ENCODE measurements at regions not wholly inside any gene's neighbourhood (a gene's known extent, or its start where the extent isn't known, plus 50 kb on each side); places are given as distances from the start of the nearest gene placed in this dataset.

GRCh38 chr3:189555558-189555881, 75.7 kb upstream of the TP63 start:
- no peak for DNase-seq (ENCODE audit: low spot score)

- no peak for DNase-seq (ENCODE audit: low spot score)
Measured at GRCh38 chr3:189557824-189558223, 73.4 kb upstream of the TP63 start.

GRCh38 chr3:189561256-189561655, 69.9 kb upstream of the TP63 start:
- no peak for DNase-seq (ENCODE audit: low spot score)

- DNase-seq (ENCODE audit: low spot score) = no peak
Measured at GRCh38 chr3:189563853-189564563, 67.2 kb upstream of the TP63 start.

DNA sequence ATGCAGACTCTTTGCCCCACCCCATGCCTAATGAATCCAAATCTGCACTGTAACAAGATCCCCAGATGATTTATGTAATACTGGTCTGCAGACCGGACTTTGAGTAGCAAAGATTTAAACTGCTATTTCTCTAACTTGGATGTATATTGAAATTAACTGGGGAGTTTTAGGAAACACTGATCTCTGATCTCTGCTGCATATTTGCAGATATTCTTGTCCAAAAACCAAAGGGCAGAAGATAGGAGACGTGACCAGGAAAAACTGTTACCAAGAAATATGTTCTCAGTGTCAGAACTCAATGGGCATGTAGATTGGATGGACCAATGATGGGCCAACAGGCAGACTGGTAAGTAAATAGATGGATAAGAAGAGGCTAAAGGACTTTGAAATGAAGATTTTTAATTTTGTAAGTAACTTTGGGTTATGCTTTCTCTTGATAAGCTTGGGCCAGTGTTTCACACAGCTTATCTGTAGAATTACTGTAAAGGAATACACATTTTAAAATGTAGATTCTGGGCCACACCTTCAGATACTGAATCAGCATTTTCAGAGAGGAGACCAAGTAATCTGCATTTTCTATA, 64.5 kb upstream of the TP63 start:
- no peak for DNase-seq (ENCODE audit: low spot score)

DNA sequence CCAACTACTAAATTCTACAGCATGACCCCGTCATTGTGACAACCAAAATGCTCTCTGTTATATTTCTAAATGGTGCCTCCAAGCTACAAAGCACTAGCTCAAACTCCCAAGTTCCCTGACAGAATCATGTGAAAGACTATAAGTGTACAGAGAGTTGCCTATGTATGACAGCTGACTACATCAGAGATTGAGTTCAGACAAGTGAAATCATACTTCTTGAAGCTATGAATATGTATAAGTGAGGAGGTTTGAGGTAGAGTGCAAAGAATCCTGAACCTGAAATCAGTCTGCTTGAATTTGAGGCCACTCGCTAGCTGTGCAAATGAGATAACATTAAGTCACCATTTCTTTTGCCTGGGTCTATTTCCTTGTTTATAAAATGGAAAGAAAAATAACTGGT, 63.9 kb upstream of the TP63 start:
- DNase-seq (ENCODE audit: low spot score) = no peak

DNA sequence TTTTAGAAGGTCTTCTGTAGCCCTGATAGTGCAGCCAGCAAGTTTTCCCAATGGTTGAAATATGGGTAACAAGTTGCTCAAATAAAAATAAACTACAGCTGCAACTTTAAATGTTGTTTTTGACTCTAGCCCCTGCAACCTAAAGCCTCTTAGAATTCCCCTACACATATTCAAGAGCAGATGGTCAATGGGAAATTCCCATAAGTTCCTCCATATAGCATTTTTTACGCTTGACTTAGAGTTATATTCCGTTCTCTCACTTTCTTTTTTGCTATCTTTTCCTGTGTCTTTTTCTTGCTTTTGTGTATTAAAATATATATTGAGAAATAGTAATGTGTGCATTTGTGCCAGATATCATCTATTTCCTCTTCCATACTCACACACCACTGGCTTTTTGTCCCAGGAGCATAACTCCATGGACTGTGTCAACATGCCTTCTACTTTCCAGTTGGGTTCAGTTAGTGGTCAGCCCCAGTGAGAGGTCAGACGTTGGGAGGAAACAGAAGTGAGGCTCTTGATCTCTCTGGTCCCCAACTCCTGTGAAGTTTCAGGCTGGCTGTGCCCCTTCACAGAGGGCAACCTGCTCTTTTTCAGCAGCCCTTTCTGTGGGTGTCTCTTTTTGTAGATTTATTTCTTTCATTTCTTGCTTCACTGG, 63.3 kb upstream of the TP63 start:
- no peak for DNase-seq (ENCODE audit: low spot score)

DNA sequence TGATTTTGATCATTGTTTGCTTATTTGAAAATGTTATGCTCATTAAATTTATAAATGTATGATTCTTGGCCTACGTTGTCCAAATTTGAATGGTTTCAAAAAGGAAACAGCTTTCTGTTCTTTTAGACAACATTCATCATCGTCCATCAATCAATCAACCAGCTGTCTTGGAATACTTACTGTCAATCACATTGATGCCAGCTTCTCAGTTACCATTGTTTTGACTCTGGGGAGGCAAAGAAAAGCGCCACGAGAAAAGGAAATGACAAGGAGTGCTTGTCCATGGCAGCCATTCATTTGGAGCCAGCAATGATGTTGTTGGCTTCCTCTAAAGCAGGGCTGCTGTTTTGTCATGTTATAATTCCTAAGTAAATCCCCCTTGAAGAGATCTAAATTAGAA, 62.2 kb upstream of the TP63 start:
- no peak for DNase-seq (ENCODE audit: low spot score)

DNA sequence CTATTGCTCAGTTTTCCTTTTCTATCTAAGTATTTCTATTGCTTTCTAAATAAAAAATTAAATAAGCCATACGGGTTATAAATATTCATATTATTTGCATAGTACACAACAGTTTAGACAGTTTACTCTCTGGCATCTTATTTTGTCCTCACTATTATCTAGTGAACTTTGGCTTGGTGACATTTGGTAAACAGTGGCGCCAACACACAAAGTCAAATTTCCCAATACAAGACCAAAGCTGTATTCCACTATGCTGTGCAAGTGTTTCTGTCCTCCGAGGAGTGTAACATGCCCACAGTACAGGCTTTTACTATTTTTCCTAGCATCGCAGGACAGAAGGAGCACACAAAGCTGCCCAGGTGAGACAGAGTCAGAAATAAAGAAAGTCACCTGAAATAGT, 61.7 kb upstream of the TP63 start:
- no peak for DNase-seq (ENCODE audit: low spot score)

GRCh38 chr3:189570916-189571315, 60.3 kb upstream of the TP63 start:
- no peak for DNase-seq (ENCODE audit: low spot score)

- DNase-seq (ENCODE audit: low spot score) = no peak
Measured at GRCh38 chr3:189572249-189572648, 58.9 kb upstream of the TP63 start.

DNA sequence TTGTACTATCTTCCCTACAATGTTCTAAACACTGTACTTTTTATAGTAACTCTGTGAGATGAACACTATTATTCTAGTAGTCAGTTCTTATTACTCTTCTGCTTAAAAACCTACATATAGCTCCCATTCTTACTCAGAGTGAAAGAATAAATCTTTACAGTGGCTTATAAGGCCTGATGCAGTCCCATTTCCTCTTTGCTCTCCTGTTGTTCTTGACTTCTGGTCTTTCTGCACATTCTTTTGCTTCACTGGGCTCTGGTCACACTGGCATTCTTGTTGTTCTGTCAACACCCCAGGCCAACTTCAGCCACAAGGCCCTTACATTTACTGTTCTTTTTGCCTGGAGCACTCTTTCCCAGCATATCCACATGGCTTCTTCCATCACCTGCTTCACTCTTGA, 58.2 kb upstream of the TP63 start:
- DNase-seq (ENCODE audit: low spot score) = no peak

DNA sequence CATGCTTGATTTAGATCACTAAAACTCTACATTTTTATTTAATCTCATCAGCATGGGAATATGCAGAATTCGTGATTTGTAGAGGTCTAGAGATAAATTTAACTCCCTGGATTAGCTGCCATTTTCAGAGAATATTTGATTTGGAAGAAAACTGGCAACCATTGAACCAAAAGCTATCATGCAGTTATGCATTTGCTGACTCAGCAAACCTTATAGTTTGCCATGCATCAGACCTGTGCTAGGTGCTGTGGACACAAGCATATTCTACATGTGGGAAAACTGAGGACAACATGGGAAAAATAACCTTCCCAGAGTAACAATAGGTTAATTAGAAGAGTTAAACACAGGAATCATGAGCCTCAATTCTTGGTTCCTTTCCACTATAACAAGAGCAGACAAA, 54.7 kb upstream of the TP63 start:
- DNase-seq (ENCODE audit: low spot score) = no peak

DNA sequence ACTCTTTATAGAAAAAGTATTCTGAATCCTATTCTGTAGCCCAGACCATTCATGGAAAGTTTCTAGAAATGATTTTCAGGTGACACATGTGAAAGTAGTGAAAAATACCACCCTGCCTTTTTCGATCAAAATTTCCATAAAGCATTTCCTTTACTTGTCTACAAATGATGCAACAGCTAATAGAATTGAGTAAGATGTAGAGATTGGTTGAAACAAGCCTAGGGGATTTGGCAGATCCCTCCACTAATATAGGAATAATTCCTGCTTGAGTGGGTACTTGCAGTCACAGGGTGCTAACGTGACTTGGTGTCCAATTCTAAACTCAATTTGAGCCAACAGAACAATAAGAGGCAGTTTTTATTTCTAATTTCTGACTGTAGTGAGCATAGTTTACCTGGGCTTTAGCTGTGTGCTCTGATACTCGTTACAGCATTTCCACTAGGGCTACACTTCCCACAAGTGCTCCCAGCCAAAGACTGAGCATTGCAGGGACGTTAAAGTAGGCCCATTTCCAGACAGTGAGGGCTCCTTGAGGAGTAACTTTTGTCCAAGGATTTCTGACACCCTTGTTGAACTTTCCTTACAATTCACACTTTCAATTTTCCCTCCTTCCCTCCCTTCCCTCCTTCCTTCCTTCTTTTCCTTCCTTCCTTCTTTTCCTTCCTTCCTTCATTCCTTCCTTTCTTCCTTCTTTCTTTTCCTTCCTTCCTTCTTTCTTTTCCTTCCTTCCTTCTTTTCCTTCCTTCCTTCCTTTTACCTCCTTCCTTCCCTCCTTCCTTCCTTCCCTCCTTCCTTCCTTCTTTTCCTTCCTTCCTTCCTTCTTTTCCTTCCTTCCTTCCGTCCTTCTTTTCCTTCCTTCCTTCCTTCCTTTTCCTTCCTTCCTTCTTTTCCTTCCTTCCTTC, 53.9 kb upstream of the TP63 start:
- DNase-seq (ENCODE audit: low spot score) = no peak

DNA sequence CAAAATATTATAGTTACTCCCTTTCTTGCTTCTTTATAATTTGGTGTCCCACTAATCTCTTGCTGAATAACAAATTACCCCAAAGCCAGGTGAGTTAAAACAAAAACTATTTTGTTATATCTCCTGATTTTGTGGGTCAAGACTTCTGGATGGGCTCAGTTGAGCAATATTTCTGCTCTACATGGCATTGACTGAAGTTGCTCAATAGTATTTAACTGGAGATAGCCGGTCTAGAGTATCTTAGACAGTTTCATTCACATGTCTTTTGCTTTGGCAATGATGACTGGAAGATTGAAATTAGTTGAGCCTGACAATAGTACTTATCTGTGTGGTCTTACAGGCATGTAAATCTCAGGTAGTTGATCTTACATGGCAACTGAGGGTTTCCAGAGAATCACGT, 51.0 kb upstream of the TP63 start:
- DNase-seq (ENCODE audit: low spot score) = no peak
